NCI-H1092 treated with DMSO at 0.1 percent for 48 hours (cell line): ENCODE measurements at regions not wholly inside any gene's neighbourhood (a gene's known extent, or its start where the extent isn't known, plus 50 kb on each side); places are given as distances from the start of the nearest gene placed in this dataset.
"Not testable (repeated sequence)": the region's sequence is repeated elsewhere in the genome, so short reads cannot be mapped to it uniquely, and the experiment has no call there.

Experiments
- DNase-seq: peaks from one replicate; lab custom pipeline; 2025; lab: John Stamatoyannopoulos, UW

- no peak for DNase-seq
These were observed 176.1 kb upstream of the MAGEB16 start for GRCh38 chrX:35622040-35622439.

- DNase-seq = no peak
These were observed 175.5 kb upstream of the MAGEB16 start for GRCh38 chrX:35622601-35623000.

- no peak for DNase-seq
These were observed 172.4 kb upstream of the MAGEB16 start for GRCh38 chrX:35625714-35626113.

GRCh38 chrX:35626124-35626523, 172.0 kb upstream of the MAGEB16 start:
- no peak for DNase-seq

- not testable (repeated sequence) for DNase-seq
These were observed 162.2 kb upstream of the MAGEB16 start for GRCh38 chrX:35635971-35636370.

GRCh38 chrX:35664833-35665232, 133.3 kb upstream of the MAGEB16 start:
- peak; percentile 15 for DNase-seq

GRCh38 chrX:35665311-35665710, 132.8 kb upstream of the MAGEB16 start:
- no peak for DNase-seq

- DNase-seq = no peak
These were observed 127.3 kb upstream of the MAGEB16 start for GRCh38 chrX:35670889-35671288.

GRCh38 chrX:35675151-35675550, 123.0 kb upstream of the MAGEB16 start:
- DNase-seq = no peak

- DNase-seq = no peak
These were observed 117.2 kb upstream of the MAGEB16 start for GRCh38 chrX:35680940-35681346.

- no peak for DNase-seq
These were observed 115.7 kb upstream of the MAGEB16 start for GRCh38 chrX:35682476-35682875.

- DNase-seq = no peak
These were observed 101.3 kb upstream of the MAGEB16 start for GRCh38 chrX:35696760-35697234.

GRCh38 chrX:35699642-35700041, 98.5 kb upstream of the MAGEB16 start:
- DNase-seq = no peak

GRCh38 chrX:35700121-35700520, 98.0 kb upstream of the MAGEB16 start:
- DNase-seq = no peak

- DNase-seq = no peak
These were observed 86.9 kb upstream of the MAGEB16 start for GRCh38 chrX:35711281-35711680.

- DNase-seq = no peak
These were observed 76.0 kb upstream of the MAGEB16 start for GRCh38 chrX:35722128-35722527.

GRCh38 chrX:35726176-35726575, 72.0 kb upstream of the MAGEB16 start:
- DNase-seq = no peak

GRCh38 chrX:35728481-35728880, 69.7 kb upstream of the MAGEB16 start:
- no peak for DNase-seq

GRCh38 chrX:35733879-35734278, 64.3 kb upstream of the MAGEB16 start:
- DNase-seq = no peak

GRCh38 chrX:35741142-35741541, 57.0 kb upstream of the MAGEB16 start:
- DNase-seq = no peak

- no peak for DNase-seq
These were observed 54.8 kb upstream of the MAGEB16 start for GRCh38 chrX:35743331-35743730.
